ENCODE measurements at regions not wholly inside any gene's neighbourhood (a gene's known extent, or its start where the extent isn't known, plus 50 kb on each side); places are given as distances from the start of the nearest gene placed in this dataset.

- Histone ChIP-seq H3K4ac (replicated peaks; ENCODE audit: insufficient read length, low read depth, low read length) (no peak overlapping the region), H4K8ac (ENCODE audit: extremely low read depth, insufficient read depth, low read length) (no peak overlapping the region), H2AFZ (ENCODE audit: low read length) (no peak overlapping the region), H4K5ac (ENCODE audit: insufficient read length, low read depth, low read length) (no peak overlapping the region), H2BK15ac (ENCODE audit: low read length) (no peak overlapping the region), H3K14ac (ENCODE audit: insufficient read length) (no peak overlapping the region), H2BK5ac (ENCODE audit: low read depth, low read length) (no peak overlapping the region), H3K36me3 (ENCODE audit: control insufficient read depth in 2 of 4, insufficient read depth in 4 of 4, low read length in 3 of 4) (no peaks in the 10 kb centered on the region), H4K20me1 (replicated peaks in 1 of 2; ENCODE audit: control insufficient read depth in 1 of 2, insufficient read depth in 2 of 2, low read length in 2 of 2) (no peaks in the 10 kb centered on the region), H3K56ac (replicated peaks; ENCODE audit: insufficient read length, low read depth, low read length) (no peak overlapping the region), H2BK20ac (ENCODE audit: low read length) (no peak overlapping the region), H3K4me1 (replicated peaks in 1 of 4; ENCODE audit: control insufficient read depth in 3 of 4, insufficient read depth in 4 of 4, low read length in 3 of 4) (no peaks in the 10 kb centered on the region), H3K4me2 (ENCODE audit: insufficient read depth in 1 of 2, low read depth in 2 of 2, low read length in 2 of 2) (no peak overlapping the region), H3K9me3 (ENCODE audit: insufficient read depth in 2 of 2, low read depth in 1 of 2, low read length in 1 of 2) (peaks cover 0 to 23% of the 10 kb centered on the region in 2 experiments; a peak in 1 of 4 replicates), H4K91ac (replicated peaks; ENCODE audit: insufficient read length, low read length) (no peak overlapping the region), H3K27ac (ENCODE audit: low read depth, low read length) (no peak overlapping the region), H3K4me3 (ENCODE audit: extremely low read depth in 1 of 4, insufficient read depth in 2 of 4, low read depth in 3 of 4, low read length in 4 of 4) (no peak overlapping the region), H3K23me2 (ENCODE audit: low read depth, low read length) (no peaks in the 10 kb centered on the region), H3K79me2 (ENCODE audit: control insufficient read depth in 1 of 2, insufficient read depth in 2 of 2, low read length in 2 of 2) (no peaks in the 10 kb centered on the region), H2BK120ac (replicated peaks; ENCODE audit: low read depth, low read length) (no peak overlapping the region), H3K23ac (ENCODE audit: insufficient read length) (no peak overlapping the region), H3K9ac (replicated peaks in 1 of 4; ENCODE audit: extremely low read depth in 1 of 4, low read depth in 3 of 4, low read length in 3 of 4) (no peak overlapping the region), H3K18ac (ENCODE audit: extremely low read depth, low read length) (no peak overlapping the region), H3K27me3 (replicated peaks in 1 of 4; ENCODE audit: control insufficient read depth in 3 of 4, extremely low read depth in 1 of 4, insufficient read depth in 3 of 4, low read length in 3 of 4) (peaks cover 0 to 1% (median 0%) of the 10 kb centered on the region in 4 experiments; a peak in 2 of 7 replicates), H2BK12ac (ENCODE audit: low read depth, low read length) (no peak overlapping the region), H3K79me1 (ENCODE audit: low read depth, low read length) (no peaks in the 10 kb centered on the region), H2AK5ac (ENCODE audit: low read depth, low read length) (no peak overlapping the region)
- no peak for TF ChIP-seq ASH2L (IDR thresholded peaks at IDR 0.05; ENCODE audit: low read length)
- TF ChIP-seq POU5F1 (IDR thresholded peaks at IDR 0.05; ENCODE audit: low read depth, low read length): no peak
- DNase-seq (ENCODE audit: low read depth in 1 of 2, low spot score in 2 of 2): no peak
- FAIRE-seq: no peak
- ChIA-PET CTCF (ENCODE audit: partially characterized antibody) (no interaction called here), POLR2A (ENCODE audit: partially characterized antibody) (no interaction called here)
- 93% methylated on average over 3 of the region's 3 CpGs; no CpG with 5 or more reads in 1 of the 2 experiments for WGBS, 2 experiments (ENCODE audit: extremely low coverage in 1 of 2, insufficient coverage in 1 of 2, insufficient read length in 1 of 2, insufficient replicate concordance in 2 of 2, low coverage in 1 of 2, low lambda C conversion rate in 2 of 2, missing lambda C conversion rate in 1 of 2)
These were observed 1733.0 kb downstream of the MRPL39 start for GRCh38 chr21:23874271-23874670.
